GM12878 (cell line): ENCODE measurements at regions not wholly inside any gene's neighbourhood (a gene's known extent, or its start where the extent isn't known, plus 50 kb on each side); places are given as distances from the start of the nearest gene placed in this dataset.

Experiments used
- ATAC-seq: fragments of 200-7000 bp; cut with Tn5 transposase; 3 replicates; pipeline ENCODE4 v1.9.1; 2020; ENCODE audit warnings: mild to moderate bottlenecking, moderate library complexity
- BruUV-seq: library from RNA; stranded (reverse); fragments of 400-500 nt; replicated peaks from 2 replicates; lab custom pipeline; 2021; lab: Mats Ljungman, UMichigan
- CTCF ChIA-PET: fragments of 300-600 bp; sonication (Branson Sonifier 250); formaldehyde crosslinking; extraction: SDS; loops from one replicate; lab custom pipeline; 2021; ENCODE audit warnings: inconsistent platforms; lab: Yijun Ruan, JAX
- POLR2A ChIA-PET: fragments of 350-600 bp; formaldehyde crosslinking; extraction: SDS; loops from one replicate; lab custom pipeline; 2021; ENCODE audit warnings: inconsistent platforms; lab: Charles Lee
- RAD21 ChIA-PET: fragments of 300-600 bp; sonication (Branson Sonifier 250); formaldehyde crosslinking; loops from one replicate; lab custom pipeline; 2023; ENCODE audit warnings: antibody characterized with exemption; ENCODE audit not compliant: unreplicated experiment; lab: Charles Lee
- SMC1A ChIA-PET: fragments of 300-600 bp; sonication (Branson Sonifier 250); formaldehyde crosslinking; loops from one replicate; lab custom pipeline; 2023; ENCODE audit not compliant: unreplicated experiment, uncharacterized antibody; lab: Charles Lee
- DNase-seq: peaks from one replicate; pipeline ENCODE4 v3.0.0-alpha.2; 2011; ENCODE audit warnings: low read depth, low spot score
- FAIRE-seq: peaks from 3 replicates; lab custom pipeline; 2011; peaks lifted over from hg19 to GRCh38; lab: Jason Lieb, UNC
- H2AFZ ChIP-seq: 2 replicates; pipeline ENCODE4 v1.6.0; 2011; ENCODE audit warnings: low read depth, low read length, control low read depth; ENCODE audit not compliant: control insufficient read depth
- H3K27ac ChIP-seq: 2 replicates; pipeline ENCODE4 v1.5.1; 2011; ENCODE audit warnings: control low read depth; ENCODE audit not compliant: control insufficient read depth, insufficient read depth
- H3K27me3 ChIP-seq, 2 experiments: replicated peaks in 1 of 2; 2 replicates each; pipeline versions ENCODE4 v1.6.0 to v1.6.1; 2011; ENCODE audit warnings: low read length in 1 of 2; ENCODE audit not compliant: control insufficient read depth in 2 of 2, insufficient read depth in 2 of 2
- H3K36me3 ChIP-seq, 2 experiments: 2 replicates each; pipeline ENCODE4 v1.5.1; 2011; ENCODE audit warnings: low read length in 1 of 2; ENCODE audit not compliant: control insufficient read depth in 2 of 2, insufficient read depth in 2 of 2
- H3K4me1 ChIP-seq: 2 replicates; pipeline ENCODE4 v1.6.1; 2011; ENCODE audit warnings: mild to moderate bottlenecking, low read length, moderate library complexity, mixed read lengths; ENCODE audit not compliant: control insufficient read depth, insufficient read depth
- H3K4me2 ChIP-seq: 2 replicates; pipeline ENCODE4 v1.6.0; 2011; ENCODE audit warnings: control low read depth; ENCODE audit not compliant: control insufficient read depth, insufficient read depth
- H3K4me3 ChIP-seq: fragments of 200-600 bp; sonication (generic); 2 replicates; pipeline ENCODE4 v1.5.1; 2016
- H3K79me2 ChIP-seq: 2 replicates; pipeline ENCODE4 v1.6.0; 2011; ENCODE audit warnings: low read length; ENCODE audit not compliant: control insufficient read depth, insufficient read depth
- H3K9ac ChIP-seq: 2 replicates; pipeline ENCODE4 v1.8.0; 2011; ENCODE audit warnings: low read length, control low read depth, mixed read lengths; ENCODE audit not compliant: control insufficient read depth, insufficient read depth
- H3K9me3 ChIP-seq: replicated peaks from 3 replicates; pipeline ENCODE4 v1.5.1; 2011; ENCODE audit warnings: mild to moderate bottlenecking, low read length; ENCODE audit not compliant: control insufficient read depth, insufficient read depth
- H4K20me1 ChIP-seq: 2 replicates; pipeline ENCODE4 v1.6.0; 2011; ENCODE audit not compliant: control insufficient read depth, insufficient read depth
- ASH2L ChIP-seq: fragments of 300-600, 200-600 bp; sonication (generic); IDR thresholded peaks from 2 replicates; pipeline ENCODE4 v1.6.1; 2017; ENCODE audit warnings: low read depth, mild to moderate bottlenecking, borderline replicate concordance
- IRF4 ChIP-seq: IDR thresholded peaks from 2 replicates; pipeline ENCODE4 v1.6.1; 2011; ENCODE audit warnings: low read depth, low read length
- KDM1A ChIP-seq: fragments of 200-600 bp; sonication (generic); IDR thresholded peaks from 2 replicates; pipeline ENCODE4 v1.6.1; 2016; ENCODE audit warnings: borderline replicate concordance
- MEF2A ChIP-seq: IDR thresholded peaks from 2 replicates; pipeline ENCODE4 v1.6.1; 2011; ENCODE audit warnings: low read depth, mild to moderate bottlenecking, low read length, moderate library complexity; ENCODE audit not compliant: insufficient read depth
- NFYB ChIP-seq: IDR thresholded peaks from 2 replicates; pipeline ENCODE4 v1.6.1; 2011; ENCODE audit warnings: low read depth, mild to moderate bottlenecking, low read length, improper control_type of control experiment, moderate library complexity; ENCODE audit not compliant: insufficient read depth
- NR2C2 ChIP-seq: IDR thresholded peaks from 2 replicates; pipeline ENCODE4 v1.6.1; 2011; ENCODE audit warnings: borderline replicate concordance, low read depth; ENCODE audit not compliant: control insufficient read depth, insufficient read length
- TCF3 ChIP-seq: IDR thresholded peaks from 2 replicates; pipeline ENCODE4 v1.6.1; 2012; ENCODE audit warnings: low read depth, mild to moderate bottlenecking, low read length, borderline replicate concordance; ENCODE audit not compliant: insufficient read depth
- YBX1 ChIP-seq: fragments of 450-650 bp; IDR thresholded peaks from 2 replicates; pipeline ENCODE4 v1.6.1; 2016; ENCODE audit warnings: antibody characterized with exemption
- ZNF24 ChIP-seq: fragments of 450-650 bp; IDR thresholded peaks from 2 replicates; pipeline ENCODE4 v1.6.1; 2017; ENCODE audit warnings: antibody characterized with exemption, mild to moderate bottlenecking
- WGBS: methylation state at CpG from one replicate; pipeline ENCODE4 v1.1.6; 2016; ENCODE audit warnings: low lambda C conversion rate; ENCODE audit not compliant: insufficient replicate concordance, insufficient coverage; ENCODE audit errors: missing lambda C conversion rate; 5-methylcytosine and 5-hydroxymethylcytosine counted together
- in situ Hi-C: fragments of 300-500 bp; cut with MboI; formaldehyde crosslinking; loops from 9 replicates; pipeline ENCODE4 v1.14.3; 2018; ENCODE audit warnings: mixed read lengths
- intact Hi-C: fragments of 100-400 bp; cut with micrococcal nuclease; formaldehyde crosslinking; loops from one replicate; pipeline ENCODE4 v1.14.2; 2022; ENCODE audit not compliant: unreplicated experiment
- TF ChIP-seq, protein P1 (sequence below): fragments of 450-650 bp; formaldehyde crosslinking; IDR thresholded peaks from 2 replicates; pipeline ENCODE4 v1.4.0; 2020; ENCODE audit warnings: mild to moderate bottlenecking, moderate library complexity
- TF ChIP-seq, protein P2 (sequence below): fragments of 450-650 bp; IDR thresholded peaks from 2 replicates; pipeline ENCODE4 v1.6.1; 2017; ENCODE audit warnings: mild to moderate bottlenecking

DNA sequence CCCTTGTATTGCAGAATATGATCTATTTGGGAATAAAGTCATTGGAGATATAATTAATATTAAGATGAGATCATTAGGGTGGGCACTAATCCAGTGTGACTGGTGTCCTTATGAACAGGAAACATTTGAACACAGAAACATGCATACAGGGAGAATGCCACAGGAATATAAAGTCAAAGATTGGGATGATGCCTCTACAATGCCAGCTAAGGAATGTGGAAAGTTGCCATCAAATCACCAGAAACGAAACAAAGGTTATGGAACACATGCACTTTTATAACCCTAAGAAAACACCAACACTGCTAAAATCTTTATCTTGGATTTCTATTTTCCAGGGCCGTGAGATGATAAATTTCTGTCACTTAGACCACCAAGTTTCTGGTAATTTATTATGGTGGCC lies 442.4 kb upstream of the BCHE start (continued):
- TF ChIP-seq, protein P1, sequence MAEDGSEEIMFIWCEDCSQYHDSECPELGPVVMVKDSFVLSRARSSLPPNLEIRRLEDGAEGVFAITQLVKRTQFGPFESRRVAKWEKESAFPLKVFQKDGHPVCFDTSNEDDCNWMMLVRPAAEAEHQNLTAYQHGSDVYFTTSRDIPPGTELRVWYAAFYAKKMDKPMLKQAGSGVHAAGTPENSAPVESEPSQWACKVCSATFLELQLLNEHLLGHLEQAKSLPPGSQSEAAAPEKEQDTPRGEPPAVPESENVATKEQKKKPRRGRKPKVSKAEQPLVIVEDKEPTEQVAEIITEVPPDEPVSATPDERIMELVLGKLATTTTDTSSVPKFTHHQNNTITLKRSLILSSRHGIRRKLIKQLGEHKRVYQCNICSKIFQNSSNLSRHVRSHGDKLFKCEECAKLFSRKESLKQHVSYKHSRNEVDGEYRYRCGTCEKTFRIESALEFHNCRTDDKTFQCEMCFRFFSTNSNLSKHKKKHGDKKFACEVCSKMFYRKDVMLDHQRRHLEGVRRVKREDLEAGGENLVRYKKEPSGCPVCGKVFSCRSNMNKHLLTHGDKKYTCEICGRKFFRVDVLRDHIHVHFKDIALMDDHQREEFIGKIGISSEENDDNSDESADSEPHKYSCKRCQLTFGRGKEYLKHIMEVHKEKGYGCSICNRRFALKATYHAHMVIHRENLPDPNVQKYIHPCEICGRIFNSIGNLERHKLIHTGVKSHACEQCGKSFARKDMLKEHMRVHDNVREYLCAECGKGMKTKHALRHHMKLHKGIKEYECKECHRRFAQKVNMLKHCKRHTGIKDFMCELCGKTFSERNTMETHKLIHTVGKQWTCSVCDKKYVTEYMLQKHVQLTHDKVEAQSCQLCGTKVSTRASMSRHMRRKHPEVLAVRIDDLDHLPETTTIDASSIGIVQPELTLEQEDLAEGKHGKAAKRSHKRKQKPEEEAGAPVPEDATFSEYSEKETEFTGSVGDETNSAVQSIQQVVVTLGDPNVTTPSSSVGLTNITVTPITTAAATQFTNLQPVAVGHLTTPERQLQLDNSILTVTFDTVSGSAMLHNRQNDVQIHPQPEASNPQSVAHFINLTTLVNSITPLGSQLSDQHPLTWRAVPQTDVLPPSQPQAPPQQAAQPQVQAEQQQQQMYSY (CRISPR knock-in tag) = no peak
- TF ChIP-seq ZNF24 = no peak
- TF ChIP-seq, all 136 proteins: peak for 0

DNA sequence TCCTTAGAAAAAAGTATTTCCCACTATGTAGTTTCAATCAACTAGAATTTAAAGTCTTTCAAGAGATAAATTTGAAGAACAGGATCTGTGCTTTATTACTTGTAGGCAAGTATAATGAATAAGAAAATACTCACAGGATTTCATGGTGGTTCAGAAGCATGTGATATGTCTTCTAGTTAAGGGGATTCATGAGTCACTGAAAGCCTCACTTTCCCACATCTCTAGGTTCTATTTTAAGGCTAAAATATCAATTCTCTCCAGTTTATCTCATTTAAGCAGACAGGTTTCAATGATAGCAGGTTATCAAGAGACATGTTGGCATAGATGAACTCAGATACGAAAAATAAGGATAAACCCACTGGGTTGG lies 437.8 kb upstream of the BCHE start:
- Histone ChIP-seq H3K36me3 (no peaks in the 10 kb centered on the region), H3K27ac (no peak overlapping the region), H3K27me3 (no peaks in the 10 kb centered on the region), H4K20me1 (no peaks in the 10 kb centered on the region), H2AFZ (no peak overlapping the region), H3K9ac (no peak overlapping the region), H3K4me2 (no peak overlapping the region), H3K9me3 (no peaks in the 10 kb centered on the region)
- FAIRE-seq (no peak), DNase-seq (no peak)
- POLR2A ChIA-PET = no interaction called here
- SMC1A ChIA-PET = interaction anchor here (1.4 kb wide), 1 partner anchor 12 kb away, joined by 3 read pairs; no protein-coding TSS in a partner anchor
- no TSS peak for BruUV-seq
- WGBS = 0% methylated on average over 1 of the region's 1 CpG
- in situ Hi-C loops = no loop called here
- CTCF ChIA-PET = no interaction called here
- RAD21 ChIA-PET = no interaction called here
- no peak for TF ChIP-seq IRF4
- TF ChIP-seq YBX1 = no peak
- TF ChIP-seq, protein P2, sequence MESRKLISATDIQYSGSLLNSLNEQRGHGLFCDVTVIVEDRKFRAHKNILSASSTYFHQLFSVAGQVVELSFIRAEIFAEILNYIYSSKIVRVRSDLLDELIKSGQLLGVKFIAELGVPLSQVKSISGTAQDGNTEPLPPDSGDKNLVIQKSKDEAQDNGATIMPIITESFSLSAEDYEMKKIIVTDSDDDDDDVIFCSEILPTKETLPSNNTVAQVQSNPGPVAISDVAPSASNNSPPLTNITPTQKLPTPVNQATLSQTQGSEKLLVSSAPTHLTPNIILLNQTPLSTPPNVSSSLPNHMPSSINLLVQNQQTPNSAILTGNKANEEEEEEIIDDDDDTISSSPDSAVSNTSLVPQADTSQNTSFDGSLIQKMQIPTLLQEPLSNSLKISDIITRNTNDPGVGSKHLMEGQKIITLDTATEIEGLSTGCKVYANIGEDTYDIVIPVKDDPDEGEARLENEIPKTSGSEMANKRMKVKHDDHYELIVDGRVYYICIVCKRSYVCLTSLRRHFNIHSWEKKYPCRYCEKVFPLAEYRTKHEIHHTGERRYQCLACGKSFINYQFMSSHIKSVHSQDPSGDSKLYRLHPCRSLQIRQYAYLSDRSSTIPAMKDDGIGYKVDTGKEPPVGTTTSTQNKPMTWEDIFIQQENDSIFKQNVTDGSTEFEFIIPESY = no peak
- no peak for TF ChIP-seq NFYB
- TF ChIP-seq NR2C2 = no peak
- no peak for TF ChIP-seq MEF2A
- TF ChIP-seq KDM1A = no peak
- TF ChIP-seq TCF3 = no peak
- TF ChIP-seq ASH2L = no peak
- TF ChIP-seq, all 136 proteins: peak for 0
- Histone ChIP-seq H3K4me1 (no peaks in the 10 kb centered on the region), H3K79me2 (no peaks in the 10 kb centered on the region), H3K4me3 (no peak overlapping the region)
- intact Hi-C loops = no loop called here
- ATAC-seq = no peak
